ENCODE measurements at regions not wholly inside any gene's neighbourhood (a gene's known extent, or its start where the extent isn't known, plus 50 kb on each side); places are given as distances from the start of the nearest gene placed in this dataset.

- TF ChIP-seq CTCF (IDR thresholded peaks at IDR 0.05), result no peak
- TF ChIP-seq POLR2A (IDR thresholded peaks at IDR 0.05), result no peak
Measured at GRCh38 chr5:114297915-114298314, 64.0 kb upstream of the KCNN2 start.
